Thyroid gland (tissue), 4 donors: ENCODE measurements at regions not wholly inside any gene's neighbourhood (a gene's known extent, or its start where the extent isn't known, plus 50 kb on each side); places are given as distances from the start of the nearest gene placed in this dataset.

Experiments used
- DNase-seq, 2 donors: peaks; one replicate each; pipeline ENCODE4 v3.0.0-alpha.2; 2019
- H3K27ac ChIP-seq, 3 donors: fragments of 200-600 bp; sonication (generic); 1 replicate in 2 of 3; 2 replicates in 1 of 3; pipeline ENCODE4 v1.5.1; 2016 to 2019; ENCODE audit warnings: mild to moderate bottlenecking in 1 of 3, moderate library complexity in 1 of 3
- H3K27me3 ChIP-seq: fragments of 200-600 bp; sonication (generic); one replicate; pipeline ENCODE4 v1.5.1; 2019
- H3K36me3 ChIP-seq, 2 donors: fragments of 200-600 bp; sonication (generic); one replicate each; pipeline ENCODE4 v1.5.1; 2016 to 2019
- H3K4me1 ChIP-seq, 2 donors: fragments of 200-600 bp; sonication (generic); one replicate each; pipeline ENCODE4 v1.5.1; 2017 to 2019
- H3K4me3 ChIP-seq, 3 donors: fragments of 200-600 bp; sonication (generic); replicated peaks in 1 of 3; 1 replicate in 2 of 3; 2 replicates in 1 of 3; pipeline ENCODE4 v1.5.1; 2016; ENCODE audit warnings: mild to moderate bottlenecking in 1 of 3
- H3K9me3 ChIP-seq: fragments of 200-600 bp; sonication (generic); one replicate; pipeline ENCODE4 v1.5.1; 2017
- POLR2A ChIP-seq, 2 donors: fragments of 450-650 bp; IDR thresholded peaks; one replicate each; pipeline ENCODE4 v1.6.1; 2017; ENCODE audit warnings: antibody characterized with exemption in 2 of 2, mild to moderate bottlenecking in 2 of 2, moderate library complexity in 1 of 2
- whole genome bisulfite sequencing, 2 donors: methylation state at CpG; one replicate each; pipeline ENCODE4 v1.1.5; 2017; 5-methylcytosine and 5-hydroxymethylcytosine counted together
- intact Hi-C: fragments of 100-400 bp; cut with DNase I; formaldehyde crosslinking; loops from one replicate; pipeline ENCODE4 v1.15.1; 2023
- TF ChIP-seq, protein P1 (sequence below), 6 experiments: fragments of 200-600 bp in 3 of 6; fragments of 450-650 bp in 3 of 6; sonication (generic) in 3 of 6; IDR thresholded peaks; one replicate each; pipeline ENCODE4 v1.5.1; 2016 to 2019; ENCODE audit warnings: antibody characterized with exemption in 6 of 6, mild to moderate bottlenecking in 2 of 6, inconsistent platforms in 1 of 6, moderate library complexity in 1 of 6

DNA sequence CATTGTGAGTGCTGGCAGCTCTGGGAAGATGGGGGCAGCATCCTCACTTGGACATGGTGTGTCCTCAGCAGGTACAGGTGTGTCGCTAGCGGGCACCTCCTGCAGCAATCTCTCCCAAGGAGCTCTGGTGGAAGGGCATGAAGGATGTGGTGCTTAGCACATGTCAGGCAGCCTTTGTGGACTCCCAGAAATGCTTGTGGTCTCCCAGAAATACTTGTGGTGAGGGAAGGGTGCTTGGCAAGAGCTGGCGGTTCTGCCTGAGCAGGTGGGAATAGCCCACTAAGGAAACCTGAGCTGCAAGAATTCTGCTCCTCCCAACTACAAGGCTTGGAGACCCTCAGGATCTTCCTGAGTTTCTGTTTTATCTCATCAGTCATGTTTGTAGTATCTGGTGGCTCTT is 371.6 kb downstream of the PRDM2 start:
- TF ChIP-seq, protein P1, sequence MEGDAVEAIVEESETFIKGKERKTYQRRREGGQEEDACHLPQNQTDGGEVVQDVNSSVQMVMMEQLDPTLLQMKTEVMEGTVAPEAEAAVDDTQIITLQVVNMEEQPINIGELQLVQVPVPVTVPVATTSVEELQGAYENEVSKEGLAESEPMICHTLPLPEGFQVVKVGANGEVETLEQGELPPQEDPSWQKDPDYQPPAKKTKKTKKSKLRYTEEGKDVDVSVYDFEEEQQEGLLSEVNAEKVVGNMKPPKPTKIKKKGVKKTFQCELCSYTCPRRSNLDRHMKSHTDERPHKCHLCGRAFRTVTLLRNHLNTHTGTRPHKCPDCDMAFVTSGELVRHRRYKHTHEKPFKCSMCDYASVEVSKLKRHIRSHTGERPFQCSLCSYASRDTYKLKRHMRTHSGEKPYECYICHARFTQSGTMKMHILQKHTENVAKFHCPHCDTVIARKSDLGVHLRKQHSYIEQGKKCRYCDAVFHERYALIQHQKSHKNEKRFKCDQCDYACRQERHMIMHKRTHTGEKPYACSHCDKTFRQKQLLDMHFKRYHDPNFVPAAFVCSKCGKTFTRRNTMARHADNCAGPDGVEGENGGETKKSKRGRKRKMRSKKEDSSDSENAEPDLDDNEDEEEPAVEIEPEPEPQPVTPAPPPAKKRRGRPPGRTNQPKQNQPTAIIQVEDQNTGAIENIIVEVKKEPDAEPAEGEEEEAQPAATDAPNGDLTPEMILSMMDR (IDR thresholded peaks at IDR 0.05): no peak
- no peak for TF ChIP-seq POLR2A (IDR thresholded peaks at IDR 0.05)
- intact Hi-C loops: no loop called here
- Histone ChIP-seq H3K27ac (no peak overlapping the region), H3K4me1 (no peaks in the 10 kb centered on the region), H3K9me3 (no peaks in the 10 kb centered on the region), H3K36me3 (no peaks in the 10 kb centered on the region), H3K27me3 (no peaks in the 10 kb centered on the region), H3K4me3 (no peak overlapping the region)
- DNase-seq: no peak
- WGBS, 2 donors: 82 to 88% methylated on average over 1 to 3 of the region's 3 CpGs

DNA sequence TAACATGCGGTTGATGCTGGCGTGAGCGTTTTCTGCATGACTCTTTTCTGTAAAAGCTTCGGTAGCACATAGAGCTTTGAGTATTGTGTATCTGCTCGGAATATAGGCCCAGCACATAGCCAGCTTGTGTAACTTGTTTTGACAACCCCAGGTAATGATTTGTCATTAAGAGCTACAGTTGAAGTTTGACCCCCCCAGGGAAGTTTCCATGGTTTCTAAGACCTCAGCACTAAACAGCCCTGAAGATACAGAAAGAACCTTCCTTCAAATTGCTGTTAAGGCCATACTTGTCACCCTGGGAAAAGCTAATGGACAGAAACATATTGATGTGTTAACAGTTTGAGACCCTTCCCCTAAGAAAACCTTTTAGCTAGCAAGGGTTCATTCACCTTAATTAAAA is 380.7 kb downstream of the PRDM2 start:
- Histone ChIP-seq H3K36me3 (no peaks in the 10 kb centered on the region), H3K4me1 (no peaks in the 10 kb centered on the region)
- 93 to 95% methylated on average over 5 of the region's 5 CpGs for WGBS, 2 donors

GRCh38 chr1:14082331-14082730 is 382.3 kb downstream of the PRDM2 start:
- H3K27me3 ChIP-seq: no peaks in the 10 kb centered on the region
- WGBS, 2 donors: 58 to 73% methylated on average over 5 of the region's 5 CpGs
- H3K4me3 ChIP-seq: no peak overlapping the region
- H3K27ac ChIP-seq: no peak overlapping the region
- H3K36me3 ChIP-seq: no peaks in the 10 kb centered on the region
- no peaks in the 10 kb centered on the region for H3K4me1 ChIP-seq
- intact Hi-C loops: no loop called here
- H3K9me3 ChIP-seq: no peaks in the 10 kb centered on the region
- TF ChIP-seq POLR2A (IDR thresholded peaks at IDR 0.05): no peak
- TF ChIP-seq, protein P1 (IDR thresholded peaks at IDR 0.05): no peak
- no peak for DNase-seq

More for the DNA sequence above, 380.7 kb downstream of the PRDM2 start:
- Histone ChIP-seq H3K27ac (no peak overlapping the region), H3K27me3 (no peaks in the 10 kb centered on the region), H3K4me3 (no peak overlapping the region), H3K9me3 (no peaks in the 10 kb centered on the region)
- TF ChIP-seq, protein P1 (IDR thresholded peaks at IDR 0.05): no peak
- TF ChIP-seq POLR2A (IDR thresholded peaks at IDR 0.05): no peak
- intact Hi-C loops: no loop called here
- no peak for DNase-seq

DNA sequence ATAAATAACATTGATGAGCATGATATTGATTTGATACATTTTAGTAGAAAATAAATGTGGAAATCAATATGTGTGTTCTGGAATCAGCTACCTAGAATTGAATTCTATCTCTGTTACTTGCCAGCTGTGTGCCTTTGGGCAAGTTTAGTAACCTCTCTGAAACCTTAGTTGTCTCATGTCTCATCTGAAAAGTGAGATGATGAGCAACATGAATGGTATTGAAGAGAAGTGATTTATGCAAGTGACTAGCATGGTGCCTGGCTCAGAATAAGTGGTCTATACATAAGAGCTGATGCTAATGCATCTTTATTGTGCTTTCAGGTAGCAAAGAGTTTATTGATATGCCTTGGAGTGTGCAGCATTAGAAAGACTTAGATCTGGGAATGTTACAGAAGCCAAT is 383.3 kb downstream of the PRDM2 start:
- H3K36me3 ChIP-seq: no peaks in the 10 kb centered on the region
- H3K27ac ChIP-seq: no peak overlapping the region
- no peaks in the 10 kb centered on the region for H3K4me1 ChIP-seq
- H3K4me3 ChIP-seq: no peak overlapping the region
- intact Hi-C loops: no loop called here
- H3K27me3 ChIP-seq: no peaks in the 10 kb centered on the region
- DNase-seq: no peak
- H3K9me3 ChIP-seq: no peaks in the 10 kb centered on the region
- TF ChIP-seq POLR2A (IDR thresholded peaks at IDR 0.05): no peak
- TF ChIP-seq, protein P1 (IDR thresholded peaks at IDR 0.05): no peak

DNA sequence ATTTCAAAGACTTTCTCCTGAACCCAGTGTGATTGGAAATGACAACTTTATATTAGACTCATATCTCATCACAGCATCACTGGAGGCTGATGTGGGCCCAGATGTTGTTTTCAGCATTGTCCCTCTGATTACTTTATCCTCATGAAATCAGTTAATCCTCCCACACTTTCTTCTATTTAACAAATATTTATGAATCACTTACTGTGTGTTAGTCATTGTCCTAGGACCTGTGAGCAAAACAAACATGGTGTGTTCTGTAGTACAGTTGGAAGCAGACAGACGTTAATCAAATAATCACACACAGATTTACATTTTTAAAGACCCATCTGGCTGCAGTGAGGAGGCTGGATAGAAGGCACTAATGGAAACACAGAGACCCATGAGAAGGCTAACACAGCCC is 383.7 kb downstream of the PRDM2 start:
- intact Hi-C loops: no loop called here
- H3K4me3 ChIP-seq: no peak overlapping the region
- DNase-seq: no peak
- H3K4me1 ChIP-seq: no peaks in the 10 kb centered on the region
- H3K36me3 ChIP-seq: no peaks in the 10 kb centered on the region
- H3K27me3 ChIP-seq: no peaks in the 10 kb centered on the region
- 54 to 72% methylated on average over 1 of the region's 1 CpG for WGBS, 2 donors
- H3K9me3 ChIP-seq: no peaks in the 10 kb centered on the region
- H3K27ac ChIP-seq: no peak overlapping the region
- TF ChIP-seq, protein P1 (IDR thresholded peaks at IDR 0.05): no peak
- TF ChIP-seq POLR2A (IDR thresholded peaks at IDR 0.05): no peak
